HepG2 (cell line): ENCODE measurements at regions not wholly inside any gene's neighbourhood (a gene's known extent, or its start where the extent isn't known, plus 50 kb on each side); places are given as distances from the start of the nearest gene placed in this dataset.

ENCODE experiments used
- ATAC-seq: fragments of 200-7000 bp; cut with Tn5 transposase; 3 replicates; pipeline ENCODE4 v1.9.1; 2020; ENCODE audit warnings: mild to moderate bottlenecking, moderate library complexity
- BruUV-seq: library from RNA; stranded (reverse); fragments of 400-500 nt; replicated peaks from 2 replicates; lab custom pipeline; 2021; lab: Mats Ljungman, UMichigan
- CTCF ChIA-PET: fragments of 300-600 bp; formaldehyde crosslinking; extraction: SDS; loops from one replicate; lab custom pipeline; 2021; ENCODE audit warnings: low total read pairs, inconsistent platforms, low intra/inter-chr PET ratio; lab: Yijun Ruan, JAX
- POLR2A ChIA-PET: fragments of 350-600 bp; sonication (Branson Sonifier 250); formaldehyde crosslinking; loops from one replicate; lab custom pipeline; 2020; ENCODE audit warnings: antibody characterized with exemption, inconsistent platforms; lab: Yijun Ruan, JAX
- DNase-seq: peaks from one replicate; pipeline ENCODE4 v3.0.0-alpha.2; 2015; ENCODE audit warnings: low spot score
- FAIRE-seq: peaks from 3 replicates; lab custom pipeline; 2011; peaks lifted over from hg19 to GRCh38; lab: Jason Lieb, UNC
- H2AFZ ChIP-seq: one replicate; pipeline ENCODE4 v1.6.1; 2011; ENCODE audit warnings: low read length, inconsistent platforms
- H3K27ac ChIP-seq: fragments of 300-600 bp; 3 replicates; pipeline ENCODE4 v1.8.0; 2011; ENCODE audit warnings: mixed run types, mild to moderate bottlenecking, mixed read lengths, low read length, inconsistent platforms; ENCODE audit not compliant: insufficient read depth; ENCODE audit errors: extremely low read length
- H3K27me3 ChIP-seq, 2 experiments: fragments of 200-600 bp in 1 of 2; 2 replicates in 1 of 2; 3 replicates in 1 of 2; pipeline versions ENCODE4 v1.6.0 to v1.8.0; 2011; ENCODE audit warnings: low read length in 2 of 2, mild to moderate bottlenecking in 2 of 2, moderate library complexity in 2 of 2, inconsistent platforms in 1 of 2; ENCODE audit not compliant: insufficient read depth in 2 of 2, control insufficient read depth in 1 of 2
- H3K36me3 ChIP-seq, 2 experiments: fragments of 200-600 bp in 1 of 2; replicated peaks in 1 of 2; 2 replicates in 1 of 2; 3 replicates in 1 of 2; pipeline versions ENCODE4 v1.5.1 to v1.8.0; 2011; ENCODE audit warnings: low read length in 2 of 2, inconsistent platforms in 1 of 2; ENCODE audit not compliant: insufficient read depth in 2 of 2, control insufficient read depth in 1 of 2
- H3K4me1 ChIP-seq: 2 replicates; pipeline ENCODE4 v1.5.1; 2012; ENCODE audit warnings: low read length, inconsistent platforms; ENCODE audit not compliant: insufficient read depth
- H3K4me2 ChIP-seq: 2 replicates; pipeline ENCODE4 v1.6.0; 2011; ENCODE audit warnings: low read depth, low read length, inconsistent platforms
- H3K4me3 ChIP-seq, 3 experiments: fragments of 200-600 bp in 1 of 3; sonication (generic), shearing (Covaris generic) in 1 of 3; replicated peaks in 1 of 3; 2 replicates each; pipeline ENCODE4 v1.5.1; 2011 to 2016; ENCODE audit warnings: low read length in 3 of 3, inconsistent platforms in 2 of 3, low read depth in 2 of 3, mild to moderate bottlenecking in 2 of 3, control low read depth in 1 of 3, mixed read lengths in 1 of 3; ENCODE audit not compliant: insufficient read depth in 1 of 3
- H3K79me2 ChIP-seq: one replicate; pipeline ENCODE4 v1.6.1; 2011; ENCODE audit warnings: low read length, inconsistent platforms; ENCODE audit not compliant: insufficient read depth
- H3K9ac ChIP-seq: 2 replicates; pipeline ENCODE4 v1.6.0; 2011; ENCODE audit warnings: mild to moderate bottlenecking, low read depth, low read length, inconsistent platforms; ENCODE audit not compliant: insufficient read depth
- H3K9me3 ChIP-seq: 2 replicates; pipeline ENCODE4 v1.5.1; 2012; ENCODE audit warnings: mild to moderate bottlenecking, low read length
- H4K20me1 ChIP-seq: 2 replicates; pipeline ENCODE4 v1.6.0; 2011; ENCODE audit warnings: inconsistent platforms, mild to moderate bottlenecking, low read length, moderate library complexity; ENCODE audit not compliant: insufficient read depth
- CBFB ChIP-seq: sonication (generic); formaldehyde crosslinking; IDR thresholded peaks from 2 replicates; pipeline ENCODE4 v1.4.0; 2020; ENCODE audit warnings: missing genetic modification reagents
- CSRNP2 ChIP-seq: sonication (generic); formaldehyde crosslinking; conservative IDR thresholded peaks from 2 replicates; pipeline ENCODE4 v1.8.0; 2022; ENCODE audit warnings: low read depth, missing genetic modification reagents
- FOXO1 ChIP-seq: sonication (generic); formaldehyde crosslinking; IDR thresholded peaks from 2 replicates; pipeline ENCODE4 v1.4.0; 2020; ENCODE audit warnings: missing genetic modification reagents
- GFI1 ChIP-seq: sonication (generic); formaldehyde crosslinking; IDR thresholded peaks from 2 replicates; pipeline ENCODE4 v1.5.0; 2020; ENCODE audit warnings: missing genetic modification reagents, mild to moderate bottlenecking, borderline replicate concordance
- PCBP1 ChIP-seq: fragments of 200-400 bp; formaldehyde crosslinking; IDR thresholded peaks from 2 replicates; pipeline ENCODE4 v1.6.1; 2017; ENCODE audit warnings: mild to moderate bottlenecking, low read depth, low read length, borderline replicate concordance
- POGZ ChIP-seq: sonication (generic); formaldehyde crosslinking; IDR thresholded peaks from 2 replicates; pipeline ENCODE4 v1.4.0; 2020; ENCODE audit warnings: mild to moderate bottlenecking, missing genetic modification reagents
- POLR2G ChIP-seq: fragments of 200-400 bp; formaldehyde crosslinking; IDR thresholded peaks from 2 replicates; pipeline ENCODE4 v1.6.1; 2018; ENCODE audit warnings: mild to moderate bottlenecking, low read depth, low read length, moderate library complexity
- SNAPC4 ChIP-seq: sonication (generic); formaldehyde crosslinking; IDR thresholded peaks from 2 replicates; pipeline ENCODE4 v1.4.0; 2020; ENCODE audit warnings: mild to moderate bottlenecking, missing genetic modification reagents
- SRSF4 ChIP-seq: fragments of 200-400 bp; formaldehyde crosslinking; IDR thresholded peaks from one replicate; pipeline ENCODE4 v1.6.1; 2018; ENCODE audit warnings: mild to moderate bottlenecking, low read depth, low read length, moderate library complexity; ENCODE audit not compliant: poor library complexity, severe bottlenecking
- ZNF615 ChIP-seq: sonication (generic); formaldehyde crosslinking; IDR thresholded peaks from 2 replicates; pipeline ENCODE4 v1.5.0; 2020; ENCODE audit warnings: mild to moderate bottlenecking, missing genetic modification reagents, borderline replicate concordance
- ZNF878 ChIP-seq: sonication (generic); formaldehyde crosslinking; IDR thresholded peaks from 2 replicates; pipeline ENCODE4 v1.8.1; 2023; ENCODE audit warnings: mild to moderate bottlenecking, missing genetic modification reagents, moderate library complexity
- WGBS: methylation state at CpG from one replicate; pipeline ENCODE4 v1.1.6; 2017; ENCODE audit warnings: low lambda C conversion rate; 5-methylcytosine and 5-hydroxymethylcytosine counted together
- in situ Hi-C: cut with HindIII; loops from 2 replicates; pipeline ENCODE4 v1.10.0; 2017; ENCODE audit warnings: low pct_unique_long_range_greater_than_20kb; ENCODE audit not compliant: extremely low pct_ligation_motif_present
- intact Hi-C: fragments of 100-400 bp; cut with micrococcal nuclease; formaldehyde crosslinking; loops from one replicate; pipeline ENCODE4 v1.10.0; 2022; ENCODE audit not compliant: unreplicated experiment
- TF ChIP-seq, protein P1 (sequence below): sonication (generic); formaldehyde crosslinking; conservative IDR thresholded peaks from 2 replicates; pipeline ENCODE4 v1.4.0; 2020; ENCODE audit warnings: missing genetic modification reagents
- TF ChIP-seq, protein P2 (sequence below): IDR thresholded peaks from 2 replicates; pipeline ENCODE4 v1.6.1; 2016; ENCODE audit warnings: control low read depth

GRCh38 chr5:172545291-172545801, 91.0 kb upstream of the SH3PXD2B start:
- Histone ChIP-seq H3K4me1 (no peaks in the 10 kb centered on the region), H3K4me3 (no peak overlapping the region), H4K20me1 (no peaks in the 10 kb centered on the region), H3K36me3 (no peaks in the 10 kb centered on the region), H3K4me2 (no peak overlapping the region), H2AFZ (no peak overlapping the region), H3K79me2 (no peaks in the 10 kb centered on the region), H3K9me3 (no peaks in the 10 kb centered on the region), H3K27me3 (peaks cover 3 to 52% of the 10 kb centered on the region in 2 experiments; a peak in 4 of 5 replicates), H3K27ac (no peak overlapping the region), H3K9ac (no peak overlapping the region)
- FAIRE-seq (no peak), DNase-seq (no peak), ATAC-seq (no peak)
- no TSS peak for BruUV-seq
- intact Hi-C loops: no loop called here
- 40% methylated on average over 5 of the region's 9 CpGs for WGBS
- POLR2A ChIA-PET: no interaction called here
- in situ Hi-C loops: no loop called here
- CTCF ChIA-PET: no interaction called here
- TF ChIP-seq ZNF878 (CRISPR knock-in tag) (no peak), CSRNP2 (no peak), SRSF4 (no peak), GFI1 (CRISPR knock-in tag) (no peak), CBFB (CRISPR knock-in tag) (no peak), PCBP1 (no peak), FOXO1 (CRISPR knock-in tag) (no peak), ZNF615 (no peak), POLR2G (no peak), POGZ (CRISPR knock-in tag) (no peak), SNAPC4 (CRISPR knock-in tag) (no peak)
- TF ChIP-seq, protein P1, sequence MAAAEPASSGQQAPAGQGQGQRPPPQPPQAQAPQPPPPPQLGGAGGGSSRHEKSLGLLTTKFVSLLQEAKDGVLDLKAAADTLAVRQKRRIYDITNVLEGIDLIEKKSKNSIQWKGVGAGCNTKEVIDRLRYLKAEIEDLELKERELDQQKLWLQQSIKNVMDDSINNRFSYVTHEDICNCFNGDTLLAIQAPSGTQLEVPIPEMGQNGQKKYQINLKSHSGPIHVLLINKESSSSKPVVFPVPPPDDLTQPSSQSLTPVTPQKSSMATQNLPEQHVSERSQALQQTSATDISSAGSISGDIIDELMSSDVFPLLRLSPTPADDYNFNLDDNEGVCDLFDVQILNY (CRISPR knock-in tag): no peak
- TF ChIP-seq, protein P2, sequence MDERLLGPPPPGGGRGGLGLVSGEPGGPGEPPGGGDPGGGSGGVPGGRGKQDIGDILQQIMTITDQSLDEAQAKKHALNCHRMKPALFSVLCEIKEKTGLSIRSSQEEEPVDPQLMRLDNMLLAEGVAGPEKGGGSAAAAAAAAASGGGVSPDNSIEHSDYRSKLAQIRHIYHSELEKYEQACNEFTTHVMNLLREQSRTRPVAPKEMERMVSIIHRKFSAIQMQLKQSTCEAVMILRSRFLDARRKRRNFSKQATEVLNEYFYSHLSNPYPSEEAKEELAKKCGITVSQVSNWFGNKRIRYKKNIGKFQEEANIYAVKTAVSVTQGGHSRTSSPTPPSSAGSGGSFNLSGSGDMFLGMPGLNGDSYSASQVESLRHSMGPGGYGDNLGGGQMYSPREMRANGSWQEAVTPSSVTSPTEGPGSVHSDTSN: no peak
